Non-pigmented ciliary epithelial cell (primary cell): ENCODE measurements at regions not wholly inside any gene's neighbourhood (a gene's known extent, or its start where the extent isn't known, plus 50 kb on each side); places are given as distances from the start of the nearest gene placed in this dataset.
"Not testable (repeated sequence)": the region's sequence is repeated elsewhere in the genome, so short reads cannot be mapped to it uniquely, and the experiment has no call there.

Experiments used
- DNase-seq: peaks from one replicate; pipeline ENCODE4 v3.0.0-alpha.2; 2010; ENCODE audit warnings: low read depth

- DNase-seq: no peak
These were observed 95.6 kb upstream of the DMRT1 start for GRCh38 chr9:745761-746380.

GRCh38 chr9:746661-747434 is 94.6 kb upstream of the DMRT1 start:
- DNase-seq: no peak

- no peak for DNase-seq
These were observed 93.9 kb upstream of the DMRT1 start for GRCh38 chr9:747567-747966.

- no peak for DNase-seq
These were observed 92.5 kb upstream of the DMRT1 start for GRCh38 chr9:748861-749497.

- no peak for DNase-seq
These were observed 91.8 kb upstream of the DMRT1 start for GRCh38 chr9:749716-750115.

- no peak for DNase-seq
These were observed 91.1 kb upstream of the DMRT1 start for GRCh38 chr9:750249-750967.

- no peak for DNase-seq
These were observed 90.1 kb upstream of the DMRT1 start for GRCh38 chr9:751137-752051.

GRCh38 chr9:752201-752600 is 89.3 kb upstream of the DMRT1 start:
- peak; percentile 83 for DNase-seq

- DNase-seq: no peak
These were observed 88.8 kb upstream of the DMRT1 start for GRCh38 chr9:752681-753200.

- not testable (repeated sequence) for DNase-seq
These were observed 87.8 kb upstream of the DMRT1 start for GRCh38 chr9:753734-754133.

GRCh38 chr9:754150-754931 is 87.2 kb upstream of the DMRT1 start:
- no peak for DNase-seq

- DNase-seq: peak; percentile 87
These were observed 85.8 kb upstream of the DMRT1 start for GRCh38 chr9:755454-756381.

GRCh38 chr9:757246-757881 is 84.1 kb upstream of the DMRT1 start:
- no peak for DNase-seq

GRCh38 chr9:758146-758545 is 83.4 kb upstream of the DMRT1 start:
- no peak for DNase-seq

GRCh38 chr9:759541-759940 is 82.0 kb upstream of the DMRT1 start:
- DNase-seq: no peak

- DNase-seq: no peak
These were observed 81.3 kb upstream of the DMRT1 start for GRCh38 chr9:759983-760736.

- no peak for DNase-seq
These were observed 80.2 kb upstream of the DMRT1 start for GRCh38 chr9:761176-761792.
